Common myeloid progenitor, CD34-positive (primary cell): ENCODE measurements at regions not wholly inside any gene's neighbourhood (a gene's known extent, or its start where the extent isn't known, plus 50 kb on each side); places are given as distances from the start of the nearest gene placed in this dataset.

Experiments
- CTCF ChIA-PET: fragments of 350-600 bp; sonication (Branson Sonifier 250); formaldehyde crosslinking; loops from one replicate; lab custom pipeline; 2021; ENCODE audit warnings: antibody characterized with exemption; lab: Charles Lee
- POLR2A ChIA-PET: fragments of 350-600 bp; sonication (Branson Sonifier 250); formaldehyde crosslinking; loops from one replicate; lab custom pipeline; 2021; ENCODE audit warnings: antibody characterized with exemption; lab: Charles Lee
- DNase-seq, 3 donors: peaks; one replicate each; pipeline versions ENCODE4 v3.0.0 to v3.0.0-alpha.2; 2013
- H3K27ac ChIP-seq, 2 experiments: 1 replicate in 1 of 2; 2 replicates in 1 of 2; pipeline ENCODE4 v1.7.0; 2013; ENCODE audit warnings: inconsistent platforms in 2 of 2, low read length in 2 of 2, mild to moderate bottlenecking in 2 of 2, low read depth in 1 of 2, moderate library complexity in 1 of 2; ENCODE audit not compliant: severe bottlenecking in 2 of 2, insufficient read depth in 1 of 2, poor library complexity in 1 of 2
- H3K27me3 ChIP-seq, 5 experiments: replicated peaks in 2 of 5; 1 replicate in 3 of 5; 2 replicates in 2 of 5; pipeline versions ENCODE4 v1.6.1 to v1.7.0; 2013; ENCODE audit warnings: low read length in 4 of 5, mild to moderate bottlenecking in 2 of 5, moderate library complexity in 2 of 5, inconsistent platforms in 1 of 5; ENCODE audit not compliant: insufficient read depth in 5 of 5, control insufficient read depth in 4 of 5
- H3K36me3 ChIP-seq, 4 experiments: 1 replicate in 2 of 4; 2 replicates in 2 of 4; pipeline versions ENCODE4 v1.6.1 to v1.7.0; 2013; ENCODE audit warnings: low read length in 3 of 4, control low read depth in 1 of 4, mild to moderate bottlenecking in 1 of 4; ENCODE audit not compliant: control insufficient read depth in 4 of 4, insufficient read depth in 4 of 4
- H3K4me1 ChIP-seq, 4 experiments: 1 replicate in 3 of 4; 2 replicates in 1 of 4; pipeline versions ENCODE4 v1.6.1 to v1.7.1; 2013; ENCODE audit warnings: low read length in 3 of 4, mild to moderate bottlenecking in 3 of 4, control low read depth in 1 of 4, inconsistent platforms in 1 of 4, moderate library complexity in 1 of 4; ENCODE audit not compliant: control insufficient read depth in 4 of 4, insufficient read depth in 4 of 4; ENCODE audit errors: control extremely low read depth in 1 of 4
- H3K4me3 ChIP-seq, 7 experiments: 1 replicate in 4 of 7; 2 replicates in 3 of 7; pipeline versions ENCODE4 v1.5.1 to v1.7.0; 2013; ENCODE audit warnings: mild to moderate bottlenecking in 7 of 7, low read length in 6 of 7, moderate library complexity in 6 of 7, inconsistent platforms in 2 of 7, low read depth in 2 of 7, control low read depth in 1 of 7; ENCODE audit not compliant: insufficient read depth in 4 of 7, control insufficient read depth in 1 of 7; ENCODE audit errors: extremely low read depth in 1 of 7
- H3K9me3 ChIP-seq, 5 experiments: 1 replicate in 4 of 5; 2 replicates in 1 of 5; pipeline versions ENCODE4 v1.6.1 to v1.7.1; 2013; ENCODE audit warnings: low read length in 4 of 5, mild to moderate bottlenecking in 2 of 5, inconsistent platforms in 1 of 5, low read depth in 1 of 5, moderate library complexity in 1 of 5; ENCODE audit not compliant: control insufficient read depth in 4 of 5, insufficient read depth in 2 of 5; ENCODE audit errors: control extremely low read depth in 1 of 5
- WGBS: methylation state at CpG from one replicate; pipeline ENCODE4 v1.1.5; 2013; ENCODE audit not compliant: insufficient coverage; 5-methylcytosine and 5-hydroxymethylcytosine counted together

GRCh38 chr3:148599481-148599880 lies 98.2 kb upstream of the AGTR1 start:
- POLR2A ChIA-PET = no interaction called here
- WGBS = 100% methylated on average over 3 of the region's 5 CpGs
- Histone ChIP-seq H3K4me1 (no peaks in the 10 kb centered on the region), H3K9me3 (no peaks in the 10 kb centered on the region), H3K36me3 (no peaks in the 10 kb centered on the region), H3K27me3 (no peaks in the 10 kb centered on the region), H3K4me3 (no peak overlapping the region), H3K27ac (no peak overlapping the region)
- DNase-seq = no peak
- CTCF ChIA-PET = no interaction called here

GRCh38 chr3:148600440-148600839 lies 97.3 kb upstream of the AGTR1 start:
- Histone ChIP-seq H3K9me3 (no peaks in the 10 kb centered on the region), H3K27me3 (no peaks in the 10 kb centered on the region), H3K4me3 (no peak overlapping the region), H3K36me3 (no peaks in the 10 kb centered on the region), H3K4me1 (no peaks in the 10 kb centered on the region), H3K27ac (no peak overlapping the region)
- POLR2A ChIA-PET = no interaction called here
- WGBS = 100% methylated on average over 1 of the region's 1 CpG
- DNase-seq = no peak
- CTCF ChIA-PET = no interaction called here

- DNase-seq = no peak
- WGBS = 93% methylated on average over 4 of the region's 4 CpGs
- ChIA-PET POLR2A (no interaction called here), CTCF (no interaction called here)
- Histone ChIP-seq H3K4me3 (no peak overlapping the region), H3K4me1 (no peaks in the 10 kb centered on the region), H3K27ac (no peak overlapping the region), H3K36me3 (no peaks in the 10 kb centered on the region), H3K9me3 (no peaks in the 10 kb centered on the region), H3K27me3 (no peaks in the 10 kb centered on the region)
Observed at GRCh38 chr3:148600902-148601765, 96.6 kb upstream of the AGTR1 start.

GRCh38 chr3:148601766-148602685 lies 95.7 kb upstream of the AGTR1 start:
- no peaks in the 10 kb centered on the region for H3K4me1 ChIP-seq
- 83% methylated on average over 1 of the region's 3 CpGs for WGBS
- no peak overlapping the region for H3K27ac ChIP-seq
- POLR2A ChIA-PET = no interaction called here
- no peaks in the 10 kb centered on the region for H3K9me3 ChIP-seq
- CTCF ChIA-PET = no interaction called here
- no peak overlapping the region for H3K4me3 ChIP-seq
- no peak for DNase-seq
- no peaks in the 10 kb centered on the region for H3K36me3 ChIP-seq
- no peaks in the 10 kb centered on the region for H3K27me3 ChIP-seq

- Histone ChIP-seq H3K27ac (no peak overlapping the region), H3K36me3 (no peaks in the 10 kb centered on the region), H3K4me1 (no peaks in the 10 kb centered on the region), H3K9me3 (no peaks in the 10 kb centered on the region), H3K4me3 (no peak overlapping the region), H3K27me3 (no peaks in the 10 kb centered on the region)
- WGBS = 93% methylated on average over 7 of the region's 9 CpGs
- CTCF ChIA-PET = no interaction called here
- DNase-seq = no peak
- POLR2A ChIA-PET = no interaction called here
Observed at GRCh38 chr3:148604270-148605085, 93.2 kb upstream of the AGTR1 start.

GRCh38 chr3:148605521-148605920 lies 92.2 kb upstream of the AGTR1 start:
- no peaks in the 10 kb centered on the region for H3K36me3 ChIP-seq

More at GRCh38 chr3:148605521-148605920, 92.2 kb upstream of the AGTR1 start:
- H3K4me1 ChIP-seq = no peaks in the 10 kb centered on the region
- H3K9me3 ChIP-seq = no peaks in the 10 kb centered on the region
- ChIA-PET POLR2A (no interaction called here), CTCF (no interaction called here)
- DNase-seq = no peak
- no peak overlapping the region for H3K4me3 ChIP-seq
- H3K27ac ChIP-seq = no peak overlapping the region
- no peaks in the 10 kb centered on the region for H3K27me3 ChIP-seq
